SK-N-MC (cell line): ENCODE measurements at regions not wholly inside any gene's neighbourhood (a gene's known extent, or its start where the extent isn't known, plus 50 kb on each side); places are given as distances from the start of the nearest gene placed in this dataset.

Experiments used
- DNase-seq: peaks from one replicate; pipeline ENCODE4 v3.0.0-alpha.2; 2011; ENCODE audit warnings: low read depth, low spot score
- H3K27ac ChIP-seq: fragments of 200-600 bp; sonication (generic); 2 replicates; pipeline ENCODE4 v1.5.1; 2016; ENCODE audit warnings: mixed run types
- H3K36me3 ChIP-seq: fragments of 200-600 bp; sonication (generic); 2 replicates; pipeline ENCODE4 v1.6.1; 2017; ENCODE audit warnings: antibody characterized with exemption, low read length, mixed read lengths; ENCODE audit not compliant: insufficient read depth
- H3K4me3 ChIP-seq: fragments of 200-600 bp; sonication (generic); 2 replicates; pipeline ENCODE4 v1.5.1; 2016
- H3K9ac ChIP-seq: fragments of 200-600 bp; sonication (generic); 2 replicates; pipeline ENCODE4 v1.8.0; 2017; ENCODE audit warnings: mixed run types, mixed read lengths; ENCODE audit not compliant: insufficient read length
- H3K9me3 ChIP-seq: fragments of 200-600 bp; sonication (generic); 2 replicates; pipeline ENCODE4 v1.6.1; 2017; ENCODE audit warnings: low read depth, mild to moderate bottlenecking, antibody characterized with exemption, low read length, moderate library complexity, mixed read lengths
- EZH2 ChIP-seq: fragments of 200-600 bp; sonication (generic); IDR thresholded peaks from one replicate; pipeline ENCODE4 v1.6.1; 2017; ENCODE audit warnings: antibody characterized with exemption
- FOXP2 ChIP-seq: optimal IDR thresholded peaks from 2 replicates; pipeline ENCODE3; 2011; ENCODE audit warnings: mild to moderate bottlenecking, moderate library complexity; ENCODE audit not compliant: insufficient read depth; ENCODE audit errors: extremely low read length, control extremely low read depth
- POLR2AphosphoS5 ChIP-seq: IDR thresholded peaks from 2 replicates; pipeline ENCODE4 v1.6.1; 2012; ENCODE audit warnings: mild to moderate bottlenecking, low read depth, low read length, borderline replicate concordance

- no peak overlapping the region for H3K27ac ChIP-seq
- H3K4me3 ChIP-seq: no peak overlapping the region
- H3K9ac ChIP-seq: no peak overlapping the region
- TF ChIP-seq FOXP2 (no peak), POLR2AphosphoS5 (no peak), EZH2 (no peak)
- no peaks in the 10 kb centered on the region for H3K9me3 ChIP-seq
- no peaks in the 10 kb centered on the region for H3K36me3 ChIP-seq
- DNase-seq: no peak
These were observed 871.1 kb upstream of the CELF2 start for GRCh38 chr10:10146604-10147003.

- H3K36me3 ChIP-seq: no peaks in the 10 kb centered on the region
- DNase-seq: no peak
- no peak overlapping the region for H3K9ac ChIP-seq
- no peak overlapping the region for H3K4me3 ChIP-seq
- no peak overlapping the region for H3K27ac ChIP-seq
- no peak for TF ChIP-seq POLR2AphosphoS5
- no peak for TF ChIP-seq EZH2
- no peak for TF ChIP-seq FOXP2
- no peaks in the 10 kb centered on the region for H3K9me3 ChIP-seq
These were observed 867.8 kb upstream of the CELF2 start for GRCh38 chr10:10149899-10150298.

GRCh38 chr10:10156917-10157600, 860.6 kb upstream of the CELF2 start:
- Histone ChIP-seq H3K4me3 (no peak overlapping the region), H3K9me3 (no peaks in the 10 kb centered on the region), H3K36me3 (no peaks in the 10 kb centered on the region), H3K9ac (no peak overlapping the region), H3K27ac (no peak overlapping the region)
- no peak for TF ChIP-seq FOXP2
- DNase-seq: no peak

GRCh38 chr10:10160821-10161312, 856.8 kb upstream of the CELF2 start:
- Histone ChIP-seq H3K9ac (no peak overlapping the region), H3K9me3 (no peaks in the 10 kb centered on the region), H3K36me3 (no peaks in the 10 kb centered on the region), H3K27ac (no peak overlapping the region), H3K4me3 (no peak overlapping the region)
- no peak for TF ChIP-seq FOXP2
- no peak for TF ChIP-seq POLR2AphosphoS5
- TF ChIP-seq EZH2: no peak
- no peak for DNase-seq

- Histone ChIP-seq H3K36me3 (no peaks in the 10 kb centered on the region), H3K9me3 (no peaks in the 10 kb centered on the region), H3K4me3 (no peak overlapping the region), H3K9ac (no peak overlapping the region), H3K27ac (no peak overlapping the region)
- no peak for TF ChIP-seq FOXP2
- DNase-seq: no peak
These were observed 852.8 kb upstream of the CELF2 start for GRCh38 chr10:10164848-10165247.

GRCh38 chr10:10165415-10165814, 852.3 kb upstream of the CELF2 start:
- TF ChIP-seq EZH2 (no peak), POLR2AphosphoS5 (no peak), FOXP2 (no peak)
- H3K4me3 ChIP-seq: no peak overlapping the region

GRCh38 chr10:10178476-10178875, 839.2 kb upstream of the CELF2 start:
- no peaks in the 10 kb centered on the region for H3K9me3 ChIP-seq
- no peak overlapping the region for H3K9ac ChIP-seq
- no peak overlapping the region for H3K27ac ChIP-seq
- H3K36me3 ChIP-seq: no peaks in the 10 kb centered on the region
- H3K4me3 ChIP-seq: no peak overlapping the region
- DNase-seq: no peak
- TF ChIP-seq POLR2AphosphoS5 (no peak), EZH2 (no peak), FOXP2 (no peak)

More at GRCh38 chr10:10165415-10165814, 852.3 kb upstream of the CELF2 start:
- H3K9ac ChIP-seq: no peak overlapping the region
- no peaks in the 10 kb centered on the region for H3K36me3 ChIP-seq
- H3K9me3 ChIP-seq: no peaks in the 10 kb centered on the region
- H3K27ac ChIP-seq: no peak overlapping the region
- DNase-seq: no peak

- Histone ChIP-seq H3K9ac (no peak overlapping the region), H3K27ac (no peak overlapping the region), H3K9me3 (no peaks in the 10 kb centered on the region), H3K36me3 (no peaks in the 10 kb centered on the region), H3K4me3 (no peak overlapping the region)
- TF ChIP-seq FOXP2 (no peak), EZH2 (no peak), POLR2AphosphoS5 (no peak)
- DNase-seq: no peak
These were observed 823.8 kb upstream of the CELF2 start for GRCh38 chr10:10193848-10194247.

- no peak for DNase-seq
These were observed 821.0 kb upstream of the CELF2 start for GRCh38 chr10:10196701-10197100.

More at GRCh38 chr10:10196701-10197100, 821.0 kb upstream of the CELF2 start:
- H3K36me3 ChIP-seq: no peaks in the 10 kb centered on the region
- no peak overlapping the region for H3K27ac ChIP-seq
- H3K9me3 ChIP-seq: no peaks in the 10 kb centered on the region
- no peak overlapping the region for H3K9ac ChIP-seq
- H3K4me3 ChIP-seq: no peak overlapping the region
- TF ChIP-seq FOXP2 (no peak), POLR2AphosphoS5 (no peak), EZH2 (no peak)
